Fibroblast of villous mesenchyme (primary cell): ENCODE measurements at regions not wholly inside any gene's neighbourhood (a gene's known extent, or its start where the extent isn't known, plus 50 kb on each side); places are given as distances from the start of the nearest gene placed in this dataset.

Experiments used
- DNase-seq: peaks from one replicate; pipeline ENCODE4 v3.0.0-alpha.2; 2010; ENCODE audit warnings: low read depth
- H3K4me3 ChIP-seq: 2 replicates; pipeline ENCODE4 v1.5.1; 2011; ENCODE audit warnings: low read depth, mild to moderate bottlenecking, low read length
- CTCF ChIP-seq: IDR thresholded peaks from 2 replicates; pipeline ENCODE4 v1.5.1; 2012; ENCODE audit warnings: low read depth, mild to moderate bottlenecking, low read length; ENCODE audit not compliant: insufficient read depth

GRCh38 chr20:51119914-51120313, 97.0 kb upstream of the KCNG1 start:
- no peak for DNase-seq
- TF ChIP-seq CTCF, result no peak

DNA sequence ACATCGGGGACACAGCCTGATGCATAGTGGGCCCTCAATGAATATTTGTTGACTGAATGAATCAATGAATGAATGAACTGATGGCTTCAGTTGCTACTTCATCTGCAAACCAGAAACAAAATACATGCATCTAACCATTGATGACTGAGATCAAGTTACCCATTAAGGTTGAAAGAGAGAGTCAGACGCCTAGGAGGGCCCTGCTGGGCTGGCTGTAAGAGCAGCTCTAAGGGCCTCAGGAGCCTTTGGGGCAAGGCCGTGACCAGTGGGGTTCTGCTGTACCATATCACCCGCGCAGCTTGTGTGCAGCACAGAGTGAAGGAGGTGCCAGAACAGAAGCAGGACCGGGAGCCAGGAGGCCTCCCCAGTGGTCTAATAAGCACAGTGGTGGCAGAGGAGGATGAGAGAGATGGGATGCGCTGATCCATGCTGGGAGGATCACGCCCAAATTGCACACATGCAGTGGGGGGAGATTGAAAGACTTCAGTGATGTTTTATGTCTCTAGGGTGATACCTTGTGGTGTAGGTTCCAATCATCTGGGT, 96.1 kb upstream of the KCNG1 start:
- TF ChIP-seq CTCF, result no peak
- no peak for DNase-seq

More at GRCh38 chr20:51119914-51120313, 97.0 kb upstream of the KCNG1 start:
- H3K4me3 ChIP-seq, result no peak overlapping the region

DNA sequence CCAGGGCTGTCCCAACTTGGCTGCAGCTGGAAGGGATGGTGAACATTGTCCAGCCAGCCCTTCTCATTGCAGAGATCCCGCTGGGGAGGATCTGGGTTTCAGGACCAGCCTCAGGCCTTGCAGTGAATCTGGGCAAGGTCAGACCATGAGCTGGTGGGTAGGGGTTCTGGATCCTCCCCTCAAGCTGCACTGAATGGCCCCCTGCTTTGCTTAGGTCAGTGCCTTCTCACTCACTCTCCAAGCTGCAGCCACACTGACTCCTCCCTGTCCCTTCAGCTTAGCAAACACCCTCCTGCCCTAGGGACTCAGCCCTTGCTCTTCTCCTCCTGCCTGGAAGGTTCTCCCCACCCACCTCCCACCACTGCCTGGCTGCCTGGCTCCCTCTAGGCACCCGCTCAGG, 95.3 kb upstream of the KCNG1 start:
- no peak for DNase-seq
- no peak for TF ChIP-seq CTCF
- no peak overlapping the region for H3K4me3 ChIP-seq

More for the DNA sequence above, 96.1 kb upstream of the KCNG1 start:
- no peak overlapping the region for H3K4me3 ChIP-seq

GRCh38 chr20:51116765-51117686, 94.1 kb upstream of the KCNG1 start:
- H3K4me3 ChIP-seq, result no peak overlapping the region
- DNase-seq, result peak; percentile 2
- no peak for TF ChIP-seq CTCF

DNA sequence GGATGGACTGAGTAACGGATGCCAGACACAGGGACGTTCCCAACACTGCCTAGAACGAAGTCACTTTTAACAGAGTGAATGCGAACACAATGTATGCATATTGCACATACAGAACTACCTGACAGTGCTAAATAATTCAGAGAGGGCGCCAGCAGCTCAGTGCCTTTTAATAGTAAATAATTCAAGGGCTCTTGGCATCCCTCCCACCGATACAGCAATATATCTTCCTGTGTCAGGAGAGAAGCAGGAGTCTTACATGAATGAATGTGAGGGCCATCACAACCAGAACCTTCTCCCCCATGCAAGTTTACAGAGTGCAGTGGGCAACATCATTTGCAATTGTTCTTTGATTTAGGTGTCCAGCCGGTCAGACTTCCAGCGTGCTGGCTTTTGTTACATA, 88.4 kb upstream of the KCNG1 start:
- no peak for DNase-seq
- TF ChIP-seq CTCF, result no peak
- H3K4me3 ChIP-seq, result no peak overlapping the region

DNA sequence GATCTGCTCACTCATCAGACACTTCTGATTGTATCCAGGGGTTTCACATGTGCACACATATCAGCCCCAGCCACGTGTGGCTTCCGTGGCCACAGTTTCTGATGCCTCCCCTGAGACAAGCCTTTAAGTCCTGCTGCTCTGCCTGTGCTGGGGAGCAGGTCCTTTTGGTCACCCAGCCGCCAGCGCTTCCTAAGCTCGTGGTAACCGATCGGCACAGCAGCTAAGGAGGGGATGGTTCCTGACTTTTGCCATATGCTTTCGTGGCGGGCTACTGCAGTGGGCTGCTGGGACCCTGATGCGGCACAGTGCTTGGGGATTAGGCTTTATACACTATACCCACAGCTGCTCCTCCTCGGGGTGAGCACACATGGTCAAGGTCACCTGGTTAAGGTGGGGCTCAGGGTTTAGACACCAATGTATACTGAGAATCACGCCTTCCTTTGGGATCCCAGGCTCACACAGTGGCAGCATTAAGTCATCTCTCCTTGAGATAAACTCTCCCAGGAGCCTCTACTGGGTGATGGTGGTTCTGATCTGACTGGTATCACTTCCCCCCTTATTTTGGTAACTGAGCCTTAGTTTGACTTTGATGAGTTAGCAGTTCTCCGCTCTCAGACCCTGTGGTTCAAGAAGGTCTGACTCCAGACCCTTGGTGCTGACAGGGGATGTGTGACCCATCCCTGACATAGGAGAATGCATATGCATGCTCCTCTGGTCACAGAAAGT, 85.9 kb upstream of the KCNG1 start:
- no peak for DNase-seq
- H3K4me3 ChIP-seq, result no peak overlapping the region
- TF ChIP-seq CTCF, result no peak
